ENCODE measurements at regions not wholly inside any gene's neighbourhood (a gene's known extent, or its start where the extent isn't known, plus 50 kb on each side); places are given as distances from the start of the nearest gene placed in this dataset.
A peak's percentile ranks its signal among the peaks of the same experiment; 100 is the strongest.

- no peak for TF ChIP-seq CTCF (IDR thresholded peaks at IDR 0.05)
- Histone ChIP-seq H3K9me3 (no peaks in the 10 kb centered on the region), H3K27me3 (no peaks in the 10 kb centered on the region), H3K4me3 (no peak overlapping the region), H3K27ac (no peak overlapping the region), H3K4me1 (no peaks in the 10 kb centered on the region), H3K36me3 (no peaks in the 10 kb centered on the region)
- no peak for DNase-seq (ENCODE audit: low spot score)
Measured at GRCh38 chr1:55288245-55288644, 73.1 kb upstream of the USP24 start.

- Histone ChIP-seq H3K27me3 (no peaks in the 10 kb centered on the region), H3K36me3 (no peaks in the 10 kb centered on the region), H3K4me3 (no peak overlapping the region), H3K27ac (no peak overlapping the region), H3K4me1 (no peaks in the 10 kb centered on the region), H3K9me3 (no peaks in the 10 kb centered on the region)
- no peak for TF ChIP-seq CTCF (IDR thresholded peaks at IDR 0.05)
- no peak for DNase-seq (ENCODE audit: low spot score)
Measured at GRCh38 chr1:55287723-55288122, 72.6 kb upstream of the USP24 start.

GRCh38 chr1:55286856-55287602 lies 71.9 kb upstream of the USP24 start:
- no peak overlapping the region for H3K4me3 ChIP-seq
- H3K9me3 ChIP-seq: no peaks in the 10 kb centered on the region
- DNase-seq (ENCODE audit: low spot score): no peak

GRCh38 chr1:55285834-55286233 lies 70.7 kb upstream of the USP24 start:
- no peaks in the 10 kb centered on the region for H3K27me3 ChIP-seq
- no peak for DNase-seq (ENCODE audit: low spot score)
- no peak for TF ChIP-seq CTCF (IDR thresholded peaks at IDR 0.05)

More at GRCh38 chr1:55286856-55287602, 71.9 kb upstream of the USP24 start:
- Histone ChIP-seq H3K4me1 (no peaks in the 10 kb centered on the region), H3K36me3 (no peaks in the 10 kb centered on the region), H3K27ac (no peak overlapping the region), H3K27me3 (no peaks in the 10 kb centered on the region)
- no peak for TF ChIP-seq CTCF (IDR thresholded peaks at IDR 0.05)

GRCh38 chr1:55284856-55285255 lies 69.7 kb upstream of the USP24 start:
- no peak for DNase-seq (ENCODE audit: low spot score)
- Histone ChIP-seq H3K9me3 (no peaks in the 10 kb centered on the region), H3K27ac (no peak overlapping the region), H3K36me3 (no peaks in the 10 kb centered on the region), H3K27me3 (no peaks in the 10 kb centered on the region), H3K4me3 (no peak overlapping the region), H3K4me1 (no peaks in the 10 kb centered on the region)
- peak; percentile 39 to 69 for TF ChIP-seq CTCF (IDR thresholded peaks at IDR 0.05)

More at GRCh38 chr1:55285834-55286233, 70.7 kb upstream of the USP24 start:
- H3K4me3 ChIP-seq: no peak overlapping the region
- H3K4me1 ChIP-seq: no peaks in the 10 kb centered on the region
- H3K36me3 ChIP-seq: no peaks in the 10 kb centered on the region
- H3K9me3 ChIP-seq: no peaks in the 10 kb centered on the region
- H3K27ac ChIP-seq: no peak overlapping the region

GRCh38 chr1:55282058-55282457 lies 66.9 kb upstream of the USP24 start:
- Histone ChIP-seq H3K9me3 (no peaks in the 10 kb centered on the region), H3K36me3 (no peaks in the 10 kb centered on the region), H3K27me3 (no peaks in the 10 kb centered on the region), H3K27ac (no peak overlapping the region), H3K4me3 (no peak overlapping the region), H3K4me1 (peaks cover 0 to 3% of the 10 kb centered on the region in 2 donors)
- DNase-seq (ENCODE audit: low spot score): no peak
- no peak for TF ChIP-seq CTCF (IDR thresholded peaks at IDR 0.05)
